ENCODE measurements at regions not wholly inside any gene's neighbourhood (a gene's known extent, or its start where the extent isn't known, plus 50 kb on each side); places are given as distances from the start of the nearest gene placed in this dataset.
"Not testable (repeated sequence)": the region's sequence is repeated elsewhere in the genome, so short reads cannot be mapped to it uniquely, and the experiment has no call there.

DNA sequence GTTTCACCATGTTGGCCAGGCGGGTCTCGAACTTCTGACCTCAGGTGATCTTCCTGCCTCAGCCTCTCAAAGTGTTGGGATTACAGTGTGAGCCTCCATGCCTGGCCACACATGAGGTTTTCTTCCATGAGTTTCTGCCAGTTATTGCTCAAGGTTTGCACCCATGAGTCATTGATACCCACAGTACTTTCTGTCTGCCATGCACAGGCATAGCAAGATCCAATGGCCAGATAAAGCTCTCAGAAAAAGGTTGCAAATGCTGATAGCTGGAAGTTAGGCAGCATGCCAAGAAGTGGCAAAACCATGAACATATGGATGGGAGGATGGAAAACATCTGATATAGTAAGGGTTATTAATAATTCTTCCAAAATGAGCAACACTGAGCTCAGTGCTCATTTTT, 298.7 kb upstream of the NRG3 start:
- no peak for DNase-seq (ENCODE audit: low read depth)

DNA sequence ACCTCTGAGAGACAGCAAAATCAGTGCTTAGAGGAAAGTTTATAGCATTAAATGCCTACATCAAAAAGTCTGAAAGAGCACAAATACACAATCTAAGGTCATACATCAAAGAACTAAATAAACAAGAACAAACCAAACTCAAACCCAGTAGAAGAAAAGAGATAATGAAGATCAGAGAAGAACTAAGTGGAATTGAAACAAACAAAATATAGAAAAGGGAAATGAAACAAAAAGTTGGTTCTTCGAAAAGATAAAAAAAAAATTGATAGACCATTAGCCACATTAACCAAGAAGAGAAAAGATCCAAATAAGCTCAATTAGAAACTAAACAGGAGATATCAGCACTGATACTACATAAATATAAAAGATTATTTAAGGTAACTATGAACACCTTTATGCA, 280.0 kb upstream of the NRG3 start:
- DNase-seq (ENCODE audit: low read depth), result no peak

DNA sequence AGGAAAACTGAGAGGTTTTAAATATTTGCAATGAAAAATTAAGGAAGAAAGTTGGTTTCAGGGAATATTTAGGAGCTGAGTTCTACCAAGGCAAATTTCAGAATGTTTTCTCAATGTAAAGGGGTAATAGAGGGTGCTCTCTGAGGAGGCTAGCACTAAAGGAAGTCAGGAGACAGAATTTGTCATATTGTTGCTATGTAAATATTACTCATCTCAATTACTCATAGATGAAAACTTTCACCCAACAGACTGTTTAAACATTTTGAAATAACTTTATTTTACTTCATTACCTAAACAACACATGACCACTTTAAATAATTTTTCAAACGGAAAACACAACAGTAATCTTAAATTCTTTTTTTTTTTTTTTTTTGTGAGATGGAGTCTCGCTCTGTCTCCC, 274.8 kb upstream of the NRG3 start:
- DNase-seq (ENCODE audit: low read depth), result no peak

DNA sequence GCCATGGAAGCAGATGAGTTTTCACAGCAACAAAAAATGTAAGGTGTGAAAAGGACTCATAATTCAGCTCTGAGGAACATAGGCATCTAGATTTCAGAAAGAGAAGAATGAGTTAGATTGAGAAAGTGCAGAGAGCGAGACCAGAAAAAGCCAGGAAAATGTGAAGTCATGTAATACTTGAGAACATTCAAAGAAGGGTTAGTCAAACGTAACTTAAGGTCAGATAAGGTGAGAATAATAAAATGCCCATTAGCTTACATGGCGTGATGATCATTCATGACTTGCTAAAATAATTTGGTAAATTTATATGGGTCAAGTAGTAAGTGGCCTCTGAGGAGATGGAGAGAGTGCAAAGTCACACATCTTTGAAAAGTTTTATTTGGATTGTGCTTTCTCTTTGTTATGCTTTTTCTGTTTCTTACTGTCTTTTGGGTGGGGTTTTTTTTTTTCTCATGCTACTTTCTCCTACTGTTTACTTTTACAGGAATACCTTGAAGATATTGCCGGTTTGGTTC, 271.8 kb upstream of the NRG3 start:
- DNase-seq (ENCODE audit: low read depth), result no peak

DNA sequence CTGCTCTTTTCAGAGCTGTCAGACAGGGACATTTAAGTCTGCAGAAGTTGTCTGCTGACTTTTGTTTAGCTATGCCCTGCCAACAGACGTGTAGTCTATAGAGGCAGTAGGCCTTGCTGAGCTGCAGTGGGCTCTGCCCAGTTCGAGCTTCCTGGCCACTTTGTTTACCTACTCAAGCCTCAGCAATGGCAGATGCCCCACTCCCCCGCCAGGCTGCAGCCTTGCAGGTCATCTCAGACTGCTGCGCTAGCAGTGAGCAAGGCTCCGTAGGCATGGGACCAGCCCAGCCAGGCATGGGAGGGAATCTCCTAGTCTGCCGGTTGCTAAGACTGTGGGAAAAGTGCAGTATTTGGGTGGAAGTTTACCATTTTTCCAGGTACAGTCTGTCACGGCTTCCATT, 230.5 kb upstream of the NRG3 start:
- not testable (repeated sequence) for DNase-seq (ENCODE audit: low read depth)

DNA sequence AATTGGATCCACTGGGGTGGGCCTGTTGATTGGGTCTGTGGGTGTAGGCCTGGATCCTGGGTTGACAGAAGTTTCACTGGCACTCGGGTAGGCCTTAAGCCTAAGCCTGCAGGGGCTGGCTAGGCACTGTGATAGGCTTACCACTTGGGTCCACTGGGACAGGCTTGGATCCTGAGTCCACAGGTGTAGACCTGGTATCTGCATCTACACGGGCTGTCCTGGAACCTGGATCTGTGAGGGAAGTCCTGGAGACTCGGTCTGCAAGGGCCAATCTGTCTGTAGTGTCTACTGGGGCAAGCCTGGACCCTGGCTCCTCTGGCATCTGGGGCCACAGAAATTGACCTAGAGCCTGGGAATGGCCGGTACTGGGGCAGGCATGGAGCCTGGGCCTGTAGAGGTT, 219.0 kb upstream of the NRG3 start:
- DNase-seq (ENCODE audit: low read depth), result no peak

DNA sequence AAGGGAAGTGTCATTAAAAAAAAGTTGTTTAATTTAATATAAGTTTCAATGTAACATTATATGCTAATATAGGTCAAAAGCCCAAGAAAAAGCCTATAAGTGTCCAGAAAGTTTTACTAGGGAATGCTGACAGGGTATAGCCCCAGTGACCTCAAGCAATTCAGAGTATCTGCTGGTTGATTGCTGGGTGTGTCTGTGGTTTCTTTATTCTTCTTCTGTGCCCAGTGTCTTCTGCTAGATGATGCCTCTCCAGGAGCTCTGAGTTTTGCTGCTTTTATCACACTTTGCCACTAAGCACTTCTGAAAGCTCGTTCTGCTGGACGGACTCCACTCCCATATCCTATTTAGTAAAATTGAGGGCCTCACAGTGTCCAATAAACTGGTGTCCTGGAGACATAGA, 212.2 kb upstream of the NRG3 start:
- no peak for DNase-seq (ENCODE audit: low read depth)

DNA sequence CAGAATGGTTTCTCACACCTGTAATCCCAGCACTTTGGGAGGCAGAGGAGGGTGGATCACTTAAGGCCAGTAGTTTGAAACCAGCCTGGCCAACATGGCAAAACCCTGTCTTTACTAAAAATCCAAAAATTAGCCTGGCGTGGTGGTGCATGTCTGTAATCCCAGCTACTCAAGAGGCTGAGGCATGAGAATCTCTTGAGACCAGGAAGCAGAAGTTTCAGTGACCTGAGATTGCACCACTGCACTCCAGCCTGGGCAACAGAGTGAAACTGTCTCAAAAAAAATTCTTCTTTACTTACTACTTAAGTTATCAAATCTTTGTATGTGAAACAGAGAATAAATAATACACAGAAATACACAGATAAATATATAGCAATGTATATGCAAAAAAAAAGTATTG, 210.2 kb upstream of the NRG3 start:
- not testable (repeated sequence) for DNase-seq (ENCODE audit: low read depth)

DNA sequence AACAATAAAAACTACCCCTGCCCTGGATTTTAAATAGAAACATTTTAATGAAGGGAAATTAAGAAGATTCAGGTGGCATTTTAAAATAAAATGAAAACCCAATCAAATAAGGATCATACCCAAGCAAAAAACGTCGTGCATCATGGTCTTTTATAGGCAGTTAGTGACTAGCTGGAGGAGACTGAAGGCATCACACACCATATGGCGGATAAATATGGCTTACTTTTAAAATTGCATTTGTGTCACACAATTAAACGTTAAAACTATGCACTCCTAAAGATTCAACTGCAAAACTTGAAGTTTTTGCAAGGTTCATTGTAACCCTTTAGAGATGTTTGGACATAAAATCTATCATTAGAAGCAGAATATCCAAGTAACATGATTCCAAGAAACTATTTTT, 200.1 kb upstream of the NRG3 start:
- no peak for DNase-seq (ENCODE audit: low read depth)

DNA sequence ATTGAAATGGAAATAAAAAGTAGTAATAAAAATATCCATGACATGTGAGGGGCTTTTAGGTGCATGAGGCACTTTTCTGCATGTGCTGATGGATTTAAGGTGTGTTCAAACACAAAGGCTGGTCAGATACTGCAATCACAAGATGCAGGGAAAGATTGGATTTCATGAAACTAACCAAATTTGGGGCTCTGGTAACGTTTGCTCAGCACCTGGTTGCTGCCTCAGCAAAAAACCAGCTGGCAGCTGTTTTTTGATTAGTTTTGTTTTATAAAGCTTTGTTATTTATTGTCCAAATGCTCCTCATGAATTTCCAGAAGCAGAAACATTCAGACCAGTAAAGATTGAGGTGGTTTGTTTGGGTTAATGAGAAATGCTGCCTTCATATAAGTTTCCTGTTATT, 195.7 kb upstream of the NRG3 start:
- no peak for DNase-seq (ENCODE audit: low read depth)

DNA sequence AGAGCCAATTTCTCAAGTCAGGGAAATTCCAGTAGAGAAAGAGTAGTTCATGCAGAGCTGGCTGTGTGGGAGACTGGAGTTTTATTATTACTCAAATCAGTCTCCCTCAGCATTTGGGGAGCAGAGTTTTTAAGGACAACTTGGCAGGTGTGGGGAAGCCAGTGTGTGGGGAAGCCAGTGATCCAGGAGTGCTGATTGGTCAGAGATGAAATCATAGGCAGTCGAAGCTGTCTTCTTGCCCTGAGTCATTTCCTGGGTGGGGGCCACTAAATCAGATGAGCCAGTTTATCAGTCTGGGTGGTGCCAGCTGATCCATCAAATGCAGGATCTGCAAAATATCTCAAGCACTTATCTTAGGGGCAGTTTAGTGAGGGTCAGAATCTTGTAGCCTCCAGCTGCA, 194.6 kb upstream of the NRG3 start:
- DNase-seq (ENCODE audit: low read depth), result no peak

DNA sequence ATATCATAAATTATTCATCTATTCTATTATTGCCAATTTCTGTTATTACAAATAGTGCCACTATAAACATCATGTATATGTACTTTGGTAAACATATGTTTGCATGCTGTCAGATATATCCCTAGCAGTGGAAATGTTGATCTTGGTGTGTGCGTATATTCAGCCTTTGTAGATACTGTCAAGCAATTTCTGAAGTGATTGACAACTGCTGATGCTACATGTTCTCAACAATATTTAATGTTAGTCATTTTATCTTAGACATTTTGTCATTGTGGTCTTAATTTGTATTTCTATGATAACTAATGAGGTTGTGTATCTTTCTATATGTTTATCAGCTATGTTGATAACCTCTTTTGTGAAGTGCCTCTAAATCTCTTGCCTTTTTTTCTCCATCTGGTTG, 186.5 kb upstream of the NRG3 start:
- DNase-seq (ENCODE audit: low read depth), result no peak

DNA sequence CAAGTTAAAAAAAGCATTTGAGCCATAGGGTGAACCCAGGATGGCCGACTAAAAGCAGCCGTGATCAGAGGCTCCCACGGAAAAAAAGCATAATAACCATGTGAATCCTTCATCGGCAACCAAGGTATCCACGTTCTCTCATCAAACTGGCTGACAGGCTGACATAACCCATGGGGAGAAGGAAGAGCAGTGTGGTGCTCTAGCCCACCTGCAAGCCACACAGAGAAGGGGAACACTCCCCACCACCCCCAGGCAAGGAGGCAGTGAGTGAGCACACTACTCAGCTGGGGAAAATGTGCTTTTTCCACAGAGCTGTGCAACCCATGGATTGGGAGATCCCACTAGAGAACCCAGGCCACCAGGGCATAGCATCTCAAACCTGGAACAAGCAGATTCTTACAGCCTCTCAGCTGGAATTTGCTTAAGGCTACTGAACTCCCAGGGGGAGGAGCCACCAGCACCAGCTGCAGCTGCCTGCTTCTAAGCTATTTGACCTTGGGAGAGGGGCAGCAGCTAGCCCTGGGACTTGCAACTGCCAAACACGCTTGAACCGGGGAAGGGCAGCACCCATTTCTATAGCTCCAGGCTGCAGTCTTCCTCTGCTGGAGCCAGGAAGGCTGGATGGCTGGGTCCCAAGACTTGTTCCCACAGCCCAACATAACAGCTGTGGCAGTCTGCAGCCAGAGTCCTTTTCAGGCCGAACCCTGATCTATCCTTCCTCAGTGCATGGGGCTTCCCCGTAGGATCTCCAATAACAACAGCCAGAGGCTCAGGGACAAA, 178.2 kb upstream of the NRG3 start:
- no peak for DNase-seq (ENCODE audit: low read depth)

DNA sequence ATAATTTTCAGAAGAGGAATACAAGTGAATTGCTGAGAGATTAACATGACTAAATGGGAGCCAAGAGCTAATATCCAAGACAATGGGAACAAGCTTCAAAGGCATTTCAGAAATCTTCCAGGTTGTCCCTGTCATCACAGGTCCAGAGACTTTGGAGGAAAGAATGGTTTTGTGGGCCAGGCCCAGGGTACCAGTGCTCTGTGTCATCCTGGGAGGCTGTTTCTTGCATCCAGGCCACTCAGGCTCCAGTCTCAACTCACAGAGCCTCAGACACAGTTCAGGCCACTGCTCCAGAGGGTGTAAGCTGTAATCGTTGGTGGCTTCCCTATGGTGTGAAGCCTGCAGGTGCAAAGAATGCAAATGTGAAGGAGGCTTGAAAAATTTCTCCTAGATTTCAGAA, 170.4 kb upstream of the NRG3 start:
- DNase-seq (ENCODE audit: low read depth), result no peak

DNA sequence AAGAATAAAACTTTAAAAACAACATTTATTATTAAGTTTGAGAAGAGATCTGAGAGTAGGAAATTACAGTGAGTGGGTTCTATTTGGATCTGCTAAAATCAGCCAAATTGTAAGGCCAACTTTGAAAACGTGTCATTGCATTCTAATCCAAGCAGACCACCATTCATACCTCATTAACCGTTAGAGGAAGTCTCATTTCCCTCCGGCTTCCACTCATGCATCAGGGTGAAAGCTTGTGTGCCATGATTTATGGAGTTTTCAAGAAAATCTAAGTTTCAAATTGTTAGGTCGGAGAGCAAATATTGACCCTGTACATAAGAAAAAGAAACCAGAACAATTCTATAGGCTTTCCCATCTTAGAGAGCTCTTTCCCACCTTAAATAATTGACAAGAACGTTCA, 166.6 kb upstream of the NRG3 start:
- DNase-seq (ENCODE audit: low read depth), result no peak

DNA sequence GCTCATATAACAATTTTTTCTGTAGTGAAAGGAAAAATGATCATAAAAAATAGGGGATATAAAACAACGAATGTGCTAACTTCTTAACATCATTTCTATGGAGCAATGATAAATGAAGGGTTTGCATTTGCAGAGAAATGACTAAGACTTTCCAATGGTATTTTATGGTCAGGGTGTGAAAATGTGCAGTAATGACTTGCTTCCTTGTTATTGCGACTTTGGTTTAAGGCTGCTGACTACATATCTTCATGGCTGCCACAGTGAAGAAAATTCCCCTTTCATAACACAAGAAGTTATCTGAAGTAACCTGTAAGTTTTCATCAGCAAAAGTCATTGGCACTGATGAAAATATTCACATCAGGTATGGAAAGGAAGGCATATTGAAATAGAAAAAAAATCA, 166.1 kb upstream of the NRG3 start:
- no peak for DNase-seq (ENCODE audit: low read depth)

DNA sequence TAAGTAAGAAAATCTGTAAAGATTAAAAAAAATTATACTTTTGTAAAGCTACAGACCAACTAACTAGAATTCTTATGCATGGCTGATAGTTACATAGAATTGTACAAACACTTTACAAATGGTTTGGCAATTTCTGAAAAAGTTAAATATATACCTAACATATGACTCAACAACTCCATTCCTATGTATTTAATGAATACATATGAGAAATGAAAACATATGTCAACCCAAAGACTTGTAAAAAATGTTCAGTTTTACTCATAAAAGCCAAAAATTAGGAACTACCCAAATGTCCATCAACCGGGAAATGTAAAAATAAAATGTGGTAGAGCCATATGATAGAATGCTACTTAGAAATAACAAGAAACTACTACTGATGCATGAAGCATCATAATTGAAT, 152.6 kb upstream of the NRG3 start:
- no peak for DNase-seq (ENCODE audit: low read depth)

DNA sequence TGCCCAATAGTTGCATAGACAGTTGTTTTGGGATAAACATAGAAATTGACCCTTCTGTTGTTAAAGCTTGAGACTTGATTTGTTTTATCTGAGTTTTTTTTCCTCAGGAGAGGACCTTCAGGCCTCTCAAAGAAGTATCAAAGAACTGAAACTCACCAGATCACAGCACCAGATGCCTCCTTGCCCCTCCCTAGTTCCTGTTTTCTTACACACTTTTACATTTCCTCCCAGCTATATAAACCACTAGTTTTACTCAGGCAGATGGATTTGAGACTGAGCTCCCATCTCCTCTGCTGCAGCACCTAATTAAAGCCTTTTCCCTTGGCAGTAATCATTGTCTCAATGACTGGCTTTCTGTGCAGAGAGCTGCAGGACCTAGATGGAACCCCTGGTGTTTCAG, 150.6 kb upstream of the NRG3 start:
- DNase-seq (ENCODE audit: low read depth), result no peak

DNA sequence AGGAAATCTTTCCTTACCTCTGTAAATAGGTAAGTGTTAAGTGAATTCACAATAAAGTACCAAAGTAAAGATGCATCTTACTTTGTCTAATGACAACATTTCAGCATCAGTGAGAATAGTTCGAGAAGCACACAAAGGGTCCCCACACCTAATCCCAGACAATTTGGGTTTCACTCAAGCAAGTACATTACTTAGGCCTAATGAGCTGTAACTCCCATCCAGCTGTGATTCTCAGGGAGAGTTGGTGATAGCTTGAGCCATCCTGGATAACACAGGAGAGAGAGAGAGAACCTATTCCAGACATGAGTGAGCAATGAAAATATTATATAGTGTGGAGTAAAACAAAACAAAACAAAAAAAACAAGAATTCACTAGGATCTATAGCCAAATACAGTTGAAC, 149.1 kb upstream of the NRG3 start:
- no peak for DNase-seq (ENCODE audit: low read depth)

DNA sequence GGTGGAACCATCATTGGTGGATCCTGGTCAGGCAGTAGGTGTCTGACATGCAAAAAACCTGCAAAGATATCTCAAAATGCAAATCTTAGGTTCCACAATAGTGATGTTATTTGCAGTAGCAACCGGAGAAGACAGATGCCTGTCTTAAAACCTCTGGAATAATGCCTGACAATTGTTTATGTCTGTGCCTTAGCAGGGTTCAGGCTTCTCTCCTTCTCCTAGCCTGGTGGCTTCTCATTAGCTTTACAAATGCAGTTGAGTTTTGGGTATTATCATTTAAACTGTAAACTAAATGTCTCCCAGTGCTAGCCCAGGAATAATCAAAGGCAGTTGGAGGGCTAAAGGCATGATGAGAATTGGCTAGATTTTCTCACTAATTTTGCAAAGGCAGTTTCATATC, 146.3 kb upstream of the NRG3 start:
- no peak for DNase-seq (ENCODE audit: low read depth)

DNA sequence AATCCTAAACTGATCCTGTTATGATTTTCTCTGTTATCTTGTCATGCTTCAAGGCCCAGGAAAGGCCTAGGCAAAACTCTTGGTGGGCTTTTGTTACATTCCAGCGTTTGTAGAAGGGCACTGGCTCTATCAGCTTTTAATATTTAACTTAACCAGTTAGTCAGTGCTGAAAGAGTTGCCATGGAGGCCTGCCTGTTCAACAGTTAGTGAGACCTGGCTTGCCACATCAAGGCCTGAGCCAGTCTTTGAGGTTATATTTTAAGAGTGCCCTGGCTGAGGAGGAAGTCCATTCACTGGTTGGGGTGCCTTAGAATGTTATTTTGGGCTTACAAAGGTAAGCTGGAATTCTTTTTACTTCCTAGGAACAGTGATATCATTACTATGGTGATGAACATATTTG, 144.1 kb upstream of the NRG3 start:
- DNase-seq (ENCODE audit: low read depth), result no peak

DNA sequence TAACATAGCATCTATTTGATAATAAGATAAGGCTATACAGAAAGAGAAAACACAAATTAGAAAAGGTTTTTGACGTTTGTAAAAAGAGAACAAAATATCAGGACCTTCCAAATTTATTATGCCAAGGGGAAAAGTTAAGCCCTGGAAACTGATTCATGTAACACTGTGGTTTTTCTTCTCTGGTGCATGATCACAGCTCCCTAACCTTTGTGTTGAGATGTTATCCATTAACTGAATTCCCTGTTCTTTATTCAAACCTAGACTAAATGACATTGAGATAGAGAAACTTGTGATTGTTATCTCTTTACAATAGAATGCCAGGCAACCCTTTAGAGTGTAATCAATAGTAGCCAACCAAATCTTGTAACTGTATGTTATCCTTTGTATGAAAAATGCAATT, 141.5 kb upstream of the NRG3 start:
- DNase-seq (ENCODE audit: low read depth), result no peak

DNA sequence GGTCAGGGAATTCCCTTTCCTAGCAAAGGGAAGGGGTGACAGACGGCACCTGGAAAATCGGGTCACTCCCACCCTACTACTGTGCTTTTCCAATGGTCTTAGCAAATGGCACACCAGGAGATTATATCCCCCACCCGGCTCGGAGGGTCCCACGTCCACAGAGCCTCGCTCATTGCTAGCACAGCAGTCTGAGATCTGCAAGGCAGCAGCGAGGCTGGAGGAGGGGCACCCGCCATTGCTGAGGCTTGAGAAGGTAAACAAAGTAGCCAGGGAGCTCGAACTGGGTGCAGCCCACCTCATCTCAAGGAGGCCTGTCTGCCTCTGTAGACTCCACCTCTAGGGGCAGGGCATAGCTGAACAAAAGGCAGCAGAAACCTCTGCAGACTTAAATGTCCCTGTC, 139.8 kb upstream of the NRG3 start:
- not testable (repeated sequence) for DNase-seq (ENCODE audit: low read depth)

DNA sequence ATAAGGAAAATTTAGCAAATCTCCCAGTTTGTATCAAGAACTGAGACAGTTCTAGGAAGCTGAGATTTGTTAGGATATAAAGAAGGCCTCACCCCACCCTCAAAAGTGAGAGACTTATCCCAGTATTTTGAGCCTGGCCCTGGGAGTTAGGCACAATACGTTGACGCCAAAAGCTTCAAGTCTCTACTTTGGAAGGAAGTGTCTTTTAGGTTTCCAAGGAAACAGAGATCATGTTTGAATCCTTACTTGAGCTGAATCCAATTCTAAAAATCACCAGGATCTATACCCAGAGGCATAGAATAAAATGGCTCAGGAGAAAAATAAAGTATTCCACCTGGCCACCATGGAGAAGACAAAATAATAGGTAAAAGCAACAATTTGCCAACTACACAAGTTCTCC, 115.9 kb upstream of the NRG3 start:
- DNase-seq (ENCODE audit: low read depth), result no peak
